HT1080 (cell line): ENCODE measurements at regions not wholly inside any gene's neighbourhood (a gene's known extent, or its start where the extent isn't known, plus 50 kb on each side); places are given as distances from the start of the nearest gene placed in this dataset.
"Not testable (repeated sequence)": the region's sequence is repeated elsewhere in the genome, so short reads cannot be mapped to it uniquely, and the experiment has no call there.

Source experiments
- DNase-seq: peaks from one replicate; pipeline ENCODE4 v3.0.0-alpha.2; 2015; ENCODE audit warnings: low read depth

DNA sequence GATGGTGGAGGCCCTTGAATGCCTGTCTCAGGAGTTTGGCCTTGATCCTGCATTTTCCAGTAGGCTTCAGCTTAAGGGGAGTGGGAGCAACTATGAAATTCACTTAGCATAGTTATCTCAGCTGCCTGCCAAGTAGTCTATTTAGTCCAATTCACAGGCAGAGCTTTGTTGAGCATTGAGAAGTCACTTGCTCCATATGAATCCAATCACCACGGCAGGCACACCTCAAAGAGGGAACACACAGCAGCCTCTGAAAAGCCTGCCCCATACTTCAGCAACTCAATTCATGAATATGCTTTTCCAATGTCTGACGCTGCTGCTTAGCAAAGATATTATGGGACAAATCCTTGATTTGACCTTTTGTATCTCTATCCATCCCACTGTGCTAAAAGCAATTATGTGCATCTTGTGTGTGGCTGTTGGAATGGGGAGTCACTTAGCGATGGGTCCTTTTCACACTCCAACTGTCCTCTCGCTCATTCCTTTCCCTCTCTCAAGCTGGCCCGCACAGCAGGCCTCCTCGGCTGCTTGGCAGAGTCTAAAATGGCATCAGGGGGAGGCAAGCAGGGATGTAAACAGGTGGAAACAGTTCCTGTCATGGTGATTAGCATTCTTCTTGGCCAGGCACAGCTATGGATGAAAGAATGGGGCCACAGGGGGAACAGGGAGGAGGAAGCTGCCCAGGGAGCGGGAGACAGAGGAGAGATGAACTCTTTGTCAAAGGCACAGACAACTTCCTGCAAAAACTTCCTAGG, 56.0 kb upstream of the LRPPRC start:
- no peak for DNase-seq

DNA sequence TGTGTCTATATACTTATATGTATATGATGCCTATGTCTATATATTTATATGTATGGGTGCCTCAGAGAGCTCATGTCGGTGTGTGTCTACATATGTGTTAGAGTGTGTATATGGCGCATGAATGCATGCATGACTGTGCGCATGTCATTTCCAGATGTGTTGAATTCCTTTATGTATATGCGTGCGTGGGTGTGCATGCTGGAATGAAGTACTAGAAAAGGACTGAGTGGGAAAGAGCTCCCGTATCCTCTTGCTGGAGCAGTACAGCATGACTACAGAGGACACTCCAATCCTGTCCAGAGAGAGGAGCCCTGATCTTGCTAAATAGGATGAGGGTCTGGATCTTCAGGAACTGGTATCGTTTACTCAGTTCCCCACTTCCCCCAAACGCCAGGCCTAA, 56.8 kb upstream of the LRPPRC start:
- DNase-seq = no peak

- no peak for DNase-seq
Observed at GRCh38 chr2:44053052-44053451, 57.3 kb upstream of the LRPPRC start.

- DNase-seq = no peak
Observed at GRCh38 chr2:44053456-44053855, 57.7 kb upstream of the LRPPRC start.

GRCh38 chr2:44055229-44055628, 59.4 kb upstream of the LRPPRC start:
- DNase-seq = no peak

DNA sequence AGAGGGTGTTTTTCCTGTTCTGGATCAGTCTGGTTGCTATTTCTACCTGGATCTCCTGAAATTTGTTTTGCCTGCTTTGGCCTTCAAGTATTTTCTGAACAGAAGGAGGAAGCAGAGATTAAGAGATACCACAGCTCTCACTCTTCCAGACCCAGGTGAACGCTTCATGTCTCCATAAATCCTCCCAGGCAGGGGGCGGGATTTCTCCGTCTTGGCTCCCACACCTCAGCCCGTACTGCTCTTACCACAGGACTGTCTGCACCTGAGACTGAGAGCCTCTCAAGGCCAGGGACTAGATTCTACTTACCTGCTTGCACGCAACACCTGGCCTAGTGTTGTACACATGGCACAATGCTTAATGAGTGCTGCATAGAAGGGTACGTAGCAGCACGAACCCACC, 59.9 kb upstream of the LRPPRC start:
- no peak for DNase-seq

DNA sequence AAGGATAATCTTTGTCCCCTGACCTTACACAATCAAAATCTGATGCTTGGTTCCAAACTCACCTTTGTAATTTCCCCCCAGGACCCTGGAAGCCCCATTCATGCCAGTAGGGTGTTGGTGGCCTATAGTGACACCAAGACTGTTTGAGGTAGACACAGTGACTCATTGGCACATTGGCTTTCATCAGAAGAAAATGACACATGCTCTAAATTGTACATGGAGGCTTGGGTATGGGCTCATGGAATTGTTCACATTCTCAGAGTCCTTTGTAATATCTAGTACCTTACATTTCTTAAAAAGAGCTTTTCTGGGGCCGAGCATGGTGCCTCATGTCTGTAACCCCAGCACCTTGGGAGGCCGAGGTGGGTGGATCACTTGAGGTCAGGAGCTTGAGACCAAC, 61.2 kb upstream of the LRPPRC start:
- DNase-seq = no peak

DNA sequence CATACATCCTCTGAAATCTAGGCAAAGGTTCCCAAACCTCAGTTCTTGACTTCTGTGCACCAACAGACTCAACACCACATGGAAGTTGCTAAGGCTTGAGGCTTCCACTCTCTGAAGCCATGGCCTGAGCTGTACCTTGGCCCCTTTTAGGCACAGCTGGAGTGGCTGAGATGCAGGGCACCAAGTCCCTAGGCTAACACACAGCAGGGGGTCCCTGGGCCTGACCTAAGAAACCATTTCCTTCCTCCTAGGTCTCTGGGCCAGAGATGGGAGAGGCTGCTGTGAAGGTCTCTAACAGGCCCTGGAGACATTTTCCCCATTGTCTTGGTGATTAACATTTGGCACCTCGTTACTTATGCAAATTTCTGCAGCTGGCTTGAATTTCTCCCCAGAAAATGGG, 64.5 kb upstream of the LRPPRC start:
- not testable (repeated sequence) for DNase-seq

DNA sequence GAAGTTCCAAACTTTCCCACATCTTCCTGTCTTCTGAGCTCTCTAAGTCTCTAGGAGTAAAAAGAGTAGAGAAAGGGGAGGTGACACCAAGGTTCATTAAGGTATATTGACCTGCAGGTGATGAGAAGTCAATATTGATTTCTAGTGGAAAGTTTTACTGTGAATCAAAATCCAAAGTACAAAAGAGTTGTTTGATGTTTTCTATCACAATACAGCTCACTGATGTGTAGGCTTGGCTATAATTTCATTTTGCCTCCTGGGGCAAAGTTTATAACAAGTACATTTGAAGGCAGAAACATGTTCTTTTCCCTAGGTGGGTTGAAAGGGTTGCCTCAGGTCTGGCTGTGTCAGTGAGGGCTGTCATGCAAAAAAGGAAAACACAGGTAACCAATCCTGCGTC, 65.2 kb upstream of the LRPPRC start:
- DNase-seq = no peak

DNA sequence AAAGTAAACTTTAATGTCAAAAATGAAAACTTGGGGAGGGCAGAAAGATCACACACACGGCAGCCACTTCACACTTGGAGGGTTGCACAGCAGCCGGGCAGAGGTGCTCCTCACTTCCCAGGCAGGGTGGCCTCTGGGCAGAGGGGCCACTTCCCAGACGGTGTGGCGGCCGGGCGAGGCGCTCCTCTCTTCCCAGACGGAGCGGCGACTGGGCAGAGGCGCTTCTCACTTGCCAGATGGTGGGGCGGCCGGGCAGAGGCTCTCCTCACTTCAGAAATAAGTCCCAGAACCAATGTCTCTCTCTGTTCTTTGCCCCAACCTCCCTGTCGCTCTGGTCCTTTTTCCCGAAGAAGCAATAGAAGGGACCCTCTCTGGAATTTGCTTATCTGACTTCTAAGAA, 65.7 kb upstream of the LRPPRC start:
- no peak for DNase-seq

DNA sequence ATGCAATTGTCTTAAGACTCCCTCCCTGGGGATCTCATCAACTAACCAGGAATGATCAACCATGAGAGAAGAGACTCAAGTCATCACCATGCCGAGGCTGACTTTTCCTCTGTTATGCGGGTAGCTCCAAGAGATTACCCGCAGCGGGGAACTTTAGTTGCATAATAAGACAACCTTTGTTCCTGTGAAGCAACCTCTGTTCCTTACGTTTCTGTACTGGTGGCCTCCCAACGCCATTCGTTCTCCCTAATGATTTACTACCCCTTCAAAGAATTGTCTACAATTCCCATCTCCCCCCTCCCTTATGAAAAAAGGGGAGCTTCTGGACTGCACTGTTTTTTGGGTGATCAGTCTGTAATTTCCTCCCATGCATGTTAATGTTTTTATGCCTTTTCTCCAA, 66.1 kb upstream of the LRPPRC start:
- no peak for DNase-seq

DNA sequence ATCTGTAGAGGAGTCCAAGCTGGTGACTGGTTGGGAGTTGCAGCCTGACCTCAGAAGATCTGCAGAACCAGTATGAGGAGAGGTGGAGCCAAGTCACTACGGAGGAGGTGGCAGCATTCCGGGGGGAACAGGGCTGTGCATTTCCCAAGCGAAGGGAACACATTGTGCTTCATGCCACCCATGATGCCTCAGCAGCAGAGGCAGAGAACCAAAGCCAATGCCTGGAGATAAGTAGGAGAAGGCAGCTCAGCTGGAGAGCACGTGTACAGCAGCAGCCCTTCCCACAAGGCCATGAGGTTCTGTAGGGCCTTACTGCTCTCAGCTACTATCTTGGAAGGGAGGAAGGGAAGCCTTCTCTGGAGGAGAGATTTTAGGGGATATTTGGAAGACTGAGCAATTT, 67.2 kb upstream of the LRPPRC start:
- no peak for DNase-seq

- DNase-seq = not testable (repeated sequence)
Observed at GRCh38 chr2:44064281-44064680, 68.5 kb upstream of the LRPPRC start.

DNA sequence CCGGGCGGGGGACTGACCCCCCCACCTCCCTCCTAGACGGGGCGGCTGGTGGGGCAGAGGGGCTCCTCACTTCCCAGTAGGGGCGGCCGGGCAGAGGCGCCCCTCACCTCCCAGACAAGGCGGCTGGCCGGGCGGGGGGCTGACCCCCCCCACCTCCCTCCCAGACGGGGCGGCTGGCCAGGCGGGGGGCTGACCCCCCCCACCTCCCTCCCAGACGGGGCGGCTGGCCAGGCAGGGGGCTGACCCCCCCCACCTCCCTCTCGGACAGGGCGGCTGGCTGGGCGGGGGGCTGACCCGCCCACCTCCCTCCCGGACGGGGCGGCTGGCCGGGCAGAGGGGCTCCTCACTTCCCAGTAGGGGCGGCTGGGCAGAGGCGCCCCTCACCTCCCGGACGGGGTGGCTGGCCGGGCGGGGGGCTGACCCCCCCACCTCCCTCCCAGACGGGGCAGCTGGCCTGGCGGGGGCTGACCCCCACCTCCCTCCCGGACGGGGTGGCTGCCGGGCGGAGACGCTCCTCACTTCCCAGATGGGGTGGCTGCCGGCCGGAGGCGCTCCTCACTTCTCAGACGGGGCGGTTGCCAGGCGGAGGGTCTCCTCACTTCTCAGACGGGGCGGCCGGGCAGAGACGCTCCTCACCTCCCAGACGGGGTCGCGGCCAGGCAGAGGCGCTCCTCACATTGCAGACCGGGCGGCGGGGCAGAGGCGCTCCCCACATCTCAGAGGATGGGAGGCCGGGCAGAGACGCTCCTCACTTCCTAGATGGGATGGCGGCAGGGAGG, 71.4 kb upstream of the LRPPRC start:
- not testable (repeated sequence) for DNase-seq

- not testable (repeated sequence) for DNase-seq
Observed at GRCh38 chr2:44067791-44068181, 72.0 kb upstream of the LRPPRC start.

- no peak for DNase-seq
Observed at GRCh38 chr2:44071454-44072046, 75.8 kb upstream of the LRPPRC start.

- not testable (repeated sequence) for DNase-seq
Observed at GRCh38 chr2:44073667-44074066, 77.9 kb upstream of the LRPPRC start.

DNA sequence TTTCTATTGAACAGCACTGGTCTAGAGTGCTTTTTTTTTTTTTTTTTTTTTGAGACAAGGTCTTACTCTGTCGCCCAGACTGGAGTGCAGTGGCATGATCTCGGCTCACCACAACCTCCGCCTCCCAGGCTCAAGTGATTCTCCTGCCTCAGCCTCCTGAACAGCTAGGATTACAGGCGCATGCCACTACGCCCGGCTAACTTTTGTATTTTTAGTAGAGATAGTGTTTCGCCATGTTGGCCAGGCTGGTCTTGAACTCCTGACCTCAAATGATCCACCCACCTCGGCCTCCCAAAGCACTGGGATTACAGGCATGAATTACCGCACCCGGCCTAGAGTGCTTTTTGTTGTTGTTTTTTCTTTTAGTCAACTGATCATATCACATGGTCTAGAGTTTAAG, 79.0 kb upstream of the LRPPRC start:
- DNase-seq = not testable (repeated sequence)

- no peak for DNase-seq
Observed at GRCh38 chr2:44075541-44075940, 79.8 kb upstream of the LRPPRC start.

DNA sequence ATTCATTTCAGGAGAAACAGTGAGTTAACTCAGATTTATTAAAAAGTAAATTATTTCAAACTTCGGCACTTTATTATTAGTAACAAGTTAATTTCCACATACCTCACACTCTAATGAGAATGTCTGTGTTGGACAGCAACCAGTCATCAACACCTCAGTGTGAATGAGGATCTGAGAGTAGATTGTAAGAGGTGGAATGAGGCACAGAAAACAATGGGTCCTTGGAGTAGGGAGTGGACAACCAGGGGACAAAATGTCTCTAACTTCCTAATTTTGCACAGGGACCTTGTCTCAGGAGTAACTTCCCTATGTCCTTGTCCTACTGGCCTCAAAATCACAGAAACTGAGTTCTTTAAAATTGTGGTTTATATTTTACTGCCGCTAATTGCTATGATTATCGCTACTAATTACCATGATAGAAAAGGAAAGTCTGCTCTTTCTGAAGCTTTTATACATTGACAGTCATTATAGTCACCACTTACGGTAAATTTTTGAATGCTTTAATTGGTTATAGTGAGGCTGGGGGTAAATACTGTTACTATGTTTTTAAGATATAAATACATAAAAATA, 82.2 kb upstream of the LRPPRC start:
- no peak for DNase-seq

DNA sequence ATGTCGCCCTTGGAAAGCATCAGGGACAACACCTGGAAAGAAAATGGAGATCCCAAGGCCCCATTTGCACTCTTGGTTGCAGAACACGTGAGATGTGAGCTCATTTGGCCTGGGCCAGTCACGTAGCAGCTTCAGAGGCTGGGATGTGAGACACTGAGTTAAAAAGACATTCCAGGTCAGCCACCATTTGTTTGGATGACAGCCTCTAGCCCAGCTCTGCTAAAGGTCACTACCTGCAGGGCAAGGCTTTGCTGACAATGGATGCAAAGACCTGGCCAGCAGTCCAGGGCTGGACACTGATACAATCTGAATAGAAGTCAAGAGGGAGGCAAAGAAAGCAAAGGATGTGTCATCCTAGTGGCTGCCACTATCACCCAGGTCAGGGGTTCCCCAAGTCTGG, 83.9 kb upstream of the LRPPRC start:
- no peak for DNase-seq

DNA sequence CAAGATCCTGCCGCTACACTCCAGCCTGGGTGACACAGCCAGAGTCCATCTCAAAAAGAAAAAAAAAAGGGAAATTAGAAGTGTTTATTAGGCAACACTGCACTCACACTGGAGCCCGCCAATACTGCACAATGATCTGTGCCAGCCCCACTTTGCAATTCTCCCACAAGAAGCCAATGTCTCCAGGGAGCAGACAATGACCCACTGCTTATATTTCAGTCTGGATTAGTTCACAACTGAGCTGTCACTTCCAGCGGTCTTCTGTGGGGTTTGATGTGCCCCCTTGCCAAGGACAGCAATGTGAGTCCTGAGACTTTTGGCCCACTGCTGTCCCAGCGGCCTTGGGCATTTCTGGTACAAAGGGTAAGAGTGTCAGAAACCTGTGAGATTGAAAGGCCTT, 85.6 kb upstream of the PPM1B start:
- DNase-seq = no peak
